ENCODE measurements at regions not wholly inside any gene's neighbourhood (a gene's known extent, or its start where the extent isn't known, plus 50 kb on each side); places are given as distances from the start of the nearest gene placed in this dataset.

DNA sequence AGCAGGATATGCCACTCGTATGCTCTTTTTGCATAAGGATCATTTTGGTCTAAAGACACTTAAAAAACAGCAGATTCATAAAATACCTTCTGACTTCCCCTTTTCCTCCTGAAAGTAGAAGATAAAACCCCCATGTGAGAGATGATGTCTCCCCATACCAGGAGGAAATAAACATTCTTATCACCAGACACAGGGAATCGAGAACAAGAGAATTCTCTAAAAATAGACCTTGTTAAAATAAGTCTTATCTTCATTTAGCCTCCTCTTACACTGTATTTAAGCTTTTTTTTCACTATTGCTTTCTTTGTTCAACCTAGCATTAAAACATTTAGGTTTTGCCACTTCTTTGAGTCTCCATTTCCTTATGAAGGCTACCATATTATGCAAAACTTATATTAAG is 709.3 kb downstream of the KCNT2 start:
- no peak for TF ChIP-seq CTCF (IDR thresholded peaks at IDR 0.05 in 4 of 5, conservative IDR thresholded peaks at IDR 0.05 in 1 of 5)
- no peak for TF ChIP-seq POLR2A (IDR thresholded peaks at IDR 0.05)
